Keratinocyte (primary cell): ENCODE measurements at regions not wholly inside any gene's neighbourhood (a gene's known extent, or its start where the extent isn't known, plus 50 kb on each side); places are given as distances from the start of the nearest gene placed in this dataset.

Source experiments
- CTCF ChIP-seq, 3 experiments: IDR thresholded peaks in 1 of 3; conservative IDR thresholded peaks in 1 of 3; optimal IDR thresholded peaks in 1 of 3; 2 replicates in 2 of 3; 3 replicates in 1 of 3; pipeline versions ENCODE3 to v1.5.1; 2011; ENCODE audit warnings: low read length in 3 of 3, mild to moderate bottlenecking in 3 of 3, moderate library complexity in 2 of 3, control low read depth in 1 of 3, inconsistent platforms in 1 of 3; ENCODE audit not compliant: insufficient read depth in 2 of 3; ENCODE audit errors: extremely low read depth in 1 of 3
- EZH2 ChIP-seq: IDR thresholded peaks from one replicate; pipeline ENCODE4 v1.6.1; 2012; ENCODE audit warnings: inconsistent platforms, mild to moderate bottlenecking, low read length, moderate library complexity

GRCh38 chr9:73370053-73370452 is 218.4 kb downstream of the ANXA1 start:
- TF ChIP-seq CTCF (optimal IDR thresholded peaks at IDR 0.05 in 1 of 3, IDR thresholded peaks at IDR 0.05 in 1 of 3, conservative IDR thresholded peaks at IDR 0.05 in 1 of 3; ENCODE audit: extremely low read depth in 1 of 3, insufficient read depth in 2 of 3, low read length in 3 of 3) (no peak), EZH2 (no peak)
